ENCODE measurements at regions not wholly inside any gene's neighbourhood (a gene's known extent, or its start where the extent isn't known, plus 50 kb on each side); places are given as distances from the start of the nearest gene placed in this dataset.
"Not testable (repeated sequence)": the region's sequence is repeated elsewhere in the genome, so short reads cannot be mapped to it uniquely, and the experiment has no call there.

DNA sequence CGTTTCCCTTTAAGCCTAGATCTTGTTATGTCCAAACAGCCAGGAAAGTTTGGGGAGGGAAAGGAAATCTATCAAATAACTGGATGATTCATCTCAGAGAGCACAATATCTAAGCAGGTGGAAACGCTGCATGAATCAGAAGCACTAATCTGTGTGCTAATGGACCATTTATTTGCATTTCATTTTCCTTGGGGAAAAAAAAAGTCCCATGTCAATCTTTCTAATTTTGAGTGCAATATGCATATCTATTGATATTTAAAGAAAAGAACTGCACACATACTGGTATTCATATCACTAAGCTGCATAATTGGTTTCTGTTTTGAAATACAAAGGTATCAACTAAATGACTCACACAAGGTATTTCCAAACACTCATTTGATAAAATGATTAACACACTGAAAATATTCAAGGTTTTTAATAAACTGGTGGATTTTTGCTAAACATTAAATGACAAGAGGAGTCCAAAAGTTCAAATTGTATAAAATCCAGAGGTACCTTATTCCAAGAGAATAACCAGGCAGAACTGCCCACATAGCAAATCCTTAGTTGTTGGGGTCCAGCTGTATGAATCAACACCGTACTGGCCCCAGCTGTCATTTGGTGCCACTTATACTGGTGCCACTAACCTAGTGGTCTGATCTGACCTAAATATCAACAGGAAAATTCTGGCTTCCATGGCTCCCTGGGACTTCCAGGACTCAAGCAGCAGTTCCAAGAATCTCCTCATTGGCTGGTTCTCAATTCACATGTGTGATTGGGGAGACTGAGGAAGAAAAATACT lies 122.2 kb upstream of the SP4 start:
- Mint-ChIP-seq H3K4me3 (peak overlapping the region in 1 of 2 donors; percentile 53), H3K9me3 (peaks cover 16 to 19% of the 10 kb centered on the region in 2 donors), H3K27ac (peak overlapping the region in 1 of 2 donors; percentile 40), H3K27me3 (no peaks in the 10 kb centered on the region), H3K4me1 (peaks cover 26% of the 10 kb centered on the region)
- ATAC-seq, result peak; percentile 94
- no peak for DNase-seq

DNA sequence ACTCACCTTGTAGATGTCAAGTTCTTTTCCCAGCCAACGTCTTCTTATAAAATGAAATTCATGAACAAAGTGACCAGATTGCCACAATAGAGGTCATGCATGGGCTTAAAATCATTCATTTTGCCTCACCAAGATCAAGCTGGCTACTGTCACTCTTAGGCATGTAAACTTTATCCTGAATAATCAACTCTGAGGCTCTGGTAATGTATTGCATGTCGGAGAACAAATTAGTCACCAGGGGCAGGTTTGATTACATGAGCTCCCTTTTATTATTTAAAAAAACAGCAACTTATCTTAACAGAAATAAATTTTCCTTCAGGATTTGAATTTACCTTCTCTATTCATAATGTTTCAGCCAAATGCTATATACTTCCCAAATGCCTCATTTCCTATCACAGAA lies 112.9 kb upstream of the SP4 start:
- H3K27me3 Mint-ChIP-seq, result no peaks in the 10 kb centered on the region
- H3K4me1 Mint-ChIP-seq, result no peaks in the 10 kb centered on the region
- DNase-seq (no peak), ATAC-seq (no peak)
- no peak overlapping the region for H3K27ac Mint-ChIP-seq
- H3K9me3 Mint-ChIP-seq, result peaks cover 10 to 18% of the 10 kb centered on the region in 2 donors
- H3K4me3 Mint-ChIP-seq, result no peak overlapping the region

DNA sequence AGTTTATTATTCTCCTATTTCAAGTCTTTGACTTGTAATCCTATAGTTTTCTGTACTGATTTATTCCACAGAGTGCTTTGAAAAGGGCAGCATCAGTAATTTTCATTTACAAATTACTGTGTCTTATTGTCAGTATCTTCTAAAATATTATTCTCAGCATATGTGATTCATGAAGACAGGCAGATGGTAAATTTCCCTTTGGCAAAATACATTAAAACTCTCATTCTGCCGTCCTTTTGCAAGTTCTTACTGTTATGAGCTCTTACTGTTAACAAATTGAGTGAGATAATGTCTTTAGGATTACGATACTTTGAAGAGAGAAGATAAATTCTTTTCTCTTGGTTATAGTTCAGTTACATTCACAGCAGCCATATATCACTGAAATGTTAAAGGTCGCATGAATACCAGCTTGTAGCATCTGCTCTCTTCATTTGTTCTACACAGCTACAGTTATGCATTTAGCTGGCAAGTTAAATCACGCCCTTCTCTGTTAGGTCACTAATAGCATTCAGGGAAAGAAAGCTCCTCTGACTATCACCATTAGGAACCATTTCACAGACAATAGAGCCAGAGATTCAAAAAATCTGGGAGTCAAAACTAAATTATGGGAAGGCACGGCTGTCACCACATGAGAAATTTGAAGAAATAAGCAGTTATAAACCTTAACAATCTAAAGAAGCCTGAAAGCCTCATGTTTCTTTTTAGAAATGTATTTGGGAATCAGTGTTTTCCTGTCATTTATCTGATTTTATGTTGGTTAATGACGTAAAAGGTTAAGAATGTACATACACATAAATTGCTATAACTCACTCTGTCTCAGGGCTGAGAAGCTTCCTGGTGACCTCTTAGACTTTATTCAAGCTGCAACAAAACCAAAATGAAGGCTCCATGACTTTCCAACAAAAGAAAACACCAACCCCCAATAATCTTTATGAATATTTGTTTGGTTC lies 109.6 kb upstream of the SP4 start:
- Mint-ChIP-seq H3K27ac (no peak overlapping the region), H3K4me1 (no peaks in the 10 kb centered on the region), H3K9me3 (no peaks in the 10 kb centered on the region), H3K4me3 (no peak overlapping the region), H3K27me3 (no peaks in the 10 kb centered on the region)
- DNase-seq (no peak), ATAC-seq (no peak)

DNA sequence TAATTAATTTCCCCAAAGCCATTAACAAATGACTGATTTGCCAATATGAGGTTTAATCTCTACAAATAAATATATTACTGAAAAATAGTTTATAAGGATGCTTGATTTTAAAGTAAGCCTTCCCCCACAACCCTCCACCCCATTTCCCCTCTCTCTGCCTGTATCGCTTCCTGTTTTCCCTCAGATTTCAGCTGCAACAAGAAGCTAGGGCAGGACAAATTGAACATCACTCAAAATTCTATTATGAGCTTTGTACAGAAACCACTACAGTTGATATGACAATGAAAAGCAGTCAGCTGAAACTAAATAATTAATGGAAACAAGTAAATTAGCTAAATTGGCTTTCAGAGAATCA lies 109.0 kb upstream of the SP4 start:
- ATAC-seq (no peak), DNase-seq (no peak)
- Mint-ChIP-seq H3K27ac (no peak overlapping the region), H3K4me1 (no peaks in the 10 kb centered on the region), H3K27me3 (no peaks in the 10 kb centered on the region), H3K4me3 (no peak overlapping the region), H3K9me3 (no peaks in the 10 kb centered on the region)

DNA sequence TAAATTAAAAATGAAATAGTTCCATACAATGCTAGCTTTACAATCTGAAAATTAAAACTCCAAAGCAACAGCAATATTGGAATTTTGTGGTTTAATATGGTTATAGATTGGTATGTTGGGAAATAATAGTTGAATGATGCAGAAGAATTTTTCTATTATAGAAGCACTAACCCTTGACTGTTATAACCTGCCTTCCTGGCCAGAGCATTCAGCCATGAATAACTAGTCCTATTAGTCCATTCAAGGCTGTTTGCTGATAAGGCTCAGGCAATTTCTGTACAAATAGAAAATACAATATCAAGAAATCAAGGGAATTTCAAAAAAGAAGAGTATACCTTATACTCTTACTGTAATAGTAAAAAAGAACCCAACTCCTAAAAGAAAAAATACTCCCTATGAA lies 101.6 kb upstream of the SP4 start:
- H3K4me1 Mint-ChIP-seq, result peaks cover 16% of the 10 kb centered on the region
- no peaks in the 10 kb centered on the region for H3K9me3 Mint-ChIP-seq
- ATAC-seq (no peak), DNase-seq (no peak)
- no peak overlapping the region for H3K27ac Mint-ChIP-seq
- H3K27me3 Mint-ChIP-seq, result no peaks in the 10 kb centered on the region
- no peak overlapping the region for H3K4me3 Mint-ChIP-seq

DNA sequence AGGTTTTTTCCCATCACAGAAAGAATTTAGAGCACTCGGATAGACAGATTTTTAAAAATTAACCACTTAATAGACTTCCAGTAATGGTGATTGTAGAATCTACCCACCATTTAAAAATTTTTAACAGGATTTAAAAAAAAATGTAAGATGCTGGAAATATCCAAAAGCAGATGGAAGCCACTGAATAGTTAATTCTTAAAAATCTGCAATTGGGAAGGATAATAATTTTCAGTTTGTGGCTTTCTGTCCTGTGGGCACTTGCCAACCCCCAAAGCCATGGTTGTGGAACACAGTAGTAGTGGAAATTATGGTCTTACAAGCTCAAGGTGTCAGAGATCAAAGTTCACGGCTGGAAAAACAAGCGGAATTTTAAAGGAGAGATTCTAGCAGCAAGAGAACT lies 101.0 kb upstream of the SP4 start:
- H3K9me3 Mint-ChIP-seq, result no peaks in the 10 kb centered on the region

DNA sequence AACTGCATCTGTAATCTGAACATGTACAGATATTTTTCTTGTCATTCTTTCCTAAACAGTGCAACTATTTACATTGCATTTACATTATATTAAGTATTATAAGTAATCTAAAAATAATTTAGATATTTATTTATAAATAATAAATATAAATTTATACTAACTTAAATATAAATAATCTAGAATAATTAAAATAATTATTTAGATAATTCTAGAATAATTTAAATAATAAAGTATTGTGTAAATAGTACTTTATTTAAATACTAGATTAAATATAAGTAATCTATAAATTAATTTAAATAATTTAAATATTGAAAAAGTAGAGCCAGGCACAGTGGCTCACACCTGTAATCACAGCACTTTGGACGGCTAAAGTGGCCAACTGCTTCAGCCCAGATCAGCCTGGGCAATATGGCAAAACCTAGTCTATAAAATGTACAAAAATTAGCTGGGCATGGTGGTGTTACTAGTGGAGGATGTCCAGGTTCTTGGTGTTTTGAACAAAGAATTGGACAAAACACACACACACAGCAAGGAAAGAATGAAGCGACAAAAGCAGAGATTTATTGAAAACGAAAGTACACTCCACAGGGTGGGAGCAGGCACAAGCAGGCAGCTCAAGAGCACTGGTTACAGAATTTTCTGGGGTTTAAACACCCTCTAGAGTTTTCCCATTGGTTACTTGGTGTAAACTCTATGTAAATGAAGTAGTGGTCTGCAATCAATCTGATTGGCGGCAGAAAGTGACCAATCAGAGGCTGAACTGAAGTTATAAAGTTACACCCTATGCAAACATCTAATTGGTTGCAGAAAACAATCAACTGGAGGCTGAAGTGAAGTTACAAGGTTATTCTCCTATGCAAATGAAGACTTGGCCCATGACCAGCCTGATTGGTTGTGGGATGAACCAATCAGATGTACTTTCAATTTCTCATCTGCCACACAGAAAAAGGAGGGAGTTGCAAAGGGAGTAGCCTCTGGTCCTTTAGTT lies 100.2 kb upstream of the SP4 start:
- H3K4me1 Mint-ChIP-seq, result peaks cover 16% of the 10 kb centered on the region
- no peaks in the 10 kb centered on the region for H3K9me3 Mint-ChIP-seq
- H3K4me3 Mint-ChIP-seq, result no peak overlapping the region
- H3K27me3 Mint-ChIP-seq, result no peaks in the 10 kb centered on the region
- H3K27ac Mint-ChIP-seq, result no peak overlapping the region
- ATAC-seq (no peak), DNase-seq (no peak)

More for the DNA sequence above, 101.0 kb upstream of the SP4 start:
- peaks cover 16% of the 10 kb centered on the region for H3K4me1 Mint-ChIP-seq
- no peaks in the 10 kb centered on the region for H3K27me3 Mint-ChIP-seq
- ATAC-seq (no peak), DNase-seq (no peak)
- no peak overlapping the region for H3K4me3 Mint-ChIP-seq
- H3K27ac Mint-ChIP-seq, result no peak overlapping the region

DNA sequence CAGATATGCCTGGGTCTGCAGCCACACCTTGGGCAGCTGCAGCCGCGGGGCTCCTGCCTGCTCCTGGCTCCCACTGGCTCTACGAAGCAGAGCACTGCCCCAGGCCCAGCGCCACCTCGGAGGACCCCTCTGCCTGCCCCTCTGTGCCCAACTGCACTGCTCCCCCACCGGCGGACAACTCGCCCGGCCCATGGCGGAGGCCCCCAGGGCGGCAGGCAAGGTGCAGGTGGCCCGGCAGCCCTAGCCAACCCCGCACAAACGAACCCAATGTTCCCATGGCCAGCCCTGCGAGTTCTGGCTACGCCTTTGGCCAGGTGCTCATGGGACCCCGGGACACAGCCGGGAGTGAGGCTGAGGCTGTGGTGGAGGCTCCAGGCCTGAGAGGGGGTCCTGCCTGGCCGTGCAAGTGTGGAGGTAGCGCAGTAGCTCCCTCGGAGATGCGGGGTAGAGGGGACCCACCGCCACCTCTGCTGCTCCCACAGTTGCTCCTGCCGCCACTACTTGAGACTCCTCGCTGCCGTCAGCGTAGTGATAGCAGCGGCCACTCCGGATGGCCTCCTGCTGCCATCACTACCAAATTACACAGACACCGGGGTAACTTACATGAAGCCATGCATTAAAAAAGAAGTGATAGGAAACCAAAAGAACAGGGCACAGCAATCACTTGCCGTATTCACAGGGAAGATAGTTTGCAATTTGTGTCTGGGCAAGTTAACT lies 97.3 kb upstream of the SP4 start:
- ATAC-seq, result no peak

DNA sequence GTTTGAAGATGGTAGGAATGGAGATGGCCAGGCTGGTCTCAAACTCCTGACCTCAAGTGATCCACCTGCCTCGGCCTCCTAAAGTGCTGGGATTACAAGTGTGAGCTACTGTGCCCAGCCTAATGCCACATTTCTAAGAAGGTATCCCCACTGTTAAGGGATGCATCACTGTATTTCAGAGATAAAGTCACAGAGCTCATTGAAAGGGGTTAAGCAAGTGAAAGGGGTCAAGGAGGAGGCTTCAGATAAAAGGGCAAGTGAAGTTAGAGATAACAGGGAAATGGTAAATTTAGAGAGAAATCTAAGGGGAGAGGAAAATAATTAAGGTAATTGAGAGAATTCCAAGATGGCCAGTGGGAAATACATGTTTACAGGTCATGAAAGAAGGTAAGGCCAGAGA lies 93.0 kb upstream of the SP4 start:
- no peak for DNase-seq
- Mint-ChIP-seq H3K9me3 (peaks cover 6 to 13% of the 10 kb centered on the region in 2 donors), H3K4me3 (no peak overlapping the region), H3K27me3 (no peaks in the 10 kb centered on the region), H3K4me1 (peaks cover 40% of the 10 kb centered on the region), H3K27ac (peak overlapping the region in 1 of 2 donors; percentile 52)
- ATAC-seq, result no peak

More for the DNA sequence above, 97.3 kb upstream of the SP4 start:
- Mint-ChIP-seq H3K9me3 (peaks cover 0 to 2% of the 10 kb centered on the region in 2 donors), H3K27ac (no peak overlapping the region), H3K27me3 (no peaks in the 10 kb centered on the region), H3K4me1 (peaks cover 20% of the 10 kb centered on the region), H3K4me3 (no peak overlapping the region)
- no peak for DNase-seq

DNA sequence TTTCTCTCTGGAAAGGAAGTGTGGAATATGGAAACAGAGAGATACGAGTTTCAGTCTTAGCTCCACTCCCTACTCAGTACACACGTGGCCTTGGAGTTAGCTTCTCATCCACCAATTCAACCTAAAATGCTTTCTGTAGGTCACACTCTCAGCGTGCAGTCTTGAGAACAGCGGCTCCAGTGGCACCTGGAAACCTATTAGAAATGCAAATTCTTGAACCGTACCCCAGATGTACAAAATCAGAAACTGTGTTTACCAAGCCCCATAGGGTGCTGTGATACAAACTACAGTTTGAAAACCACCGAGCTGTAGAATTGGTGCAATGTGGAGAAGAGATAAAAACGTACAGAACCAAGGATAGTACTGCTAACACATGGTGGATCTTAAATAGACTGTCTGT lies 91.1 kb upstream of the SP4 start:
- no peak for ATAC-seq
- H3K4me1 Mint-ChIP-seq, result peaks cover 46% of the 10 kb centered on the region
- no peaks in the 10 kb centered on the region for H3K27me3 Mint-ChIP-seq
- no peak overlapping the region for H3K27ac Mint-ChIP-seq
- no peak overlapping the region for H3K4me3 Mint-ChIP-seq
- DNase-seq, result no peak
- peaks cover 18 to 21% of the 10 kb centered on the region in 2 donors for H3K9me3 Mint-ChIP-seq

DNA sequence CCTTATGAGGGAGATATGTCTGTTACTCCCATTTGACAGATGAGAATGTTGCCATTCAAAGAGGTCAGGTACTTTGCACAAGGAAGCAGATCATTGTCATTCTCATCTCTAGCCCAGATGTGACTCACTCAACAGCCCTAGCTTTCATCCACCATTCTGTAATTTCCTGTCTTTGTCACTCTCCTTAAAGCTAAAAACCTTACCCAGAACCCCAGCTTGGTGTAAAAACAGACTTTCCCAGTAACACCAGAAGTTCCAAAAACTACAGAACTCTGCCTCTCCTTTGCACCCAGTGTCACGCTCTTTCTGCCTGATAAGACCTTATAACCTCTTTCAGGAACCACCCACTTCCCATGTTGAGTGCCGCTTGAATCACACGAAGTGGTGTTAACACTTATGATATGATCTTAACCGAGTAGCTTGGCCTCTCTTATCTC lies 89.1 kb upstream of the SP4 start:
- Mint-ChIP-seq H3K27ac (peak overlapping the region; percentile 95 to 97), H3K9me3 (peaks cover 18 to 21% of the 10 kb centered on the region in 2 donors), H3K27me3 (no peaks in the 10 kb centered on the region), H3K4me1 (peaks cover 52% of the 10 kb centered on the region), H3K4me3 (peak overlapping the region; percentile 61 to 66)
- DNase-seq, result peak; percentile 53 to 68
- peak; percentile 96 for ATAC-seq

DNA sequence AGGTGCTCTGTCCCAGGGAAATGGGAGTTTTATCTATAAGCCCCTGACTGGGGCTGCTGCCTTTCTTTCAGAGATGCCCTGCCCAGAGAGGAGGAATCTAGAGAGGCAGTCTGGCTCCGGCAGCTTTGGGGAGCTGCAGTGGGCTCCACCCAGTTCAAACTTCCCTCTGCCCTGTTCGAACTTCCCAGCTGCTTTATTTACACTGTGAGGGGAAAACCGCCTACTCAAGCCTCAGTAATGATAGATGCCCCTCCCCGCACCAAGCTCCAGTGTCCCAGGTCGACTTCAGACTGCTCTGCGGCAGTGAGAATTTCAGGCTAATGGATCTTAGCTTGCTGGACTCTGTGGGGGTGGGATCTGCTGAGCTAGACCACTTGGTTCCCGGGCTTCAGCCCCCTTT lies 83.0 kb upstream of the SP4 start:
- H3K27ac Mint-ChIP-seq, H3K27me3 Mint-ChIP-seq, H3K4me3 Mint-ChIP-seq, ATAC-seq, DNase-seq: not testable (repeated sequence)
- Mint-ChIP-seq H3K4me1 (peaks cover 16% of the 10 kb centered on the region), H3K9me3 (peaks cover 8 to 12% of the 10 kb centered on the region in 2 donors)

DNA sequence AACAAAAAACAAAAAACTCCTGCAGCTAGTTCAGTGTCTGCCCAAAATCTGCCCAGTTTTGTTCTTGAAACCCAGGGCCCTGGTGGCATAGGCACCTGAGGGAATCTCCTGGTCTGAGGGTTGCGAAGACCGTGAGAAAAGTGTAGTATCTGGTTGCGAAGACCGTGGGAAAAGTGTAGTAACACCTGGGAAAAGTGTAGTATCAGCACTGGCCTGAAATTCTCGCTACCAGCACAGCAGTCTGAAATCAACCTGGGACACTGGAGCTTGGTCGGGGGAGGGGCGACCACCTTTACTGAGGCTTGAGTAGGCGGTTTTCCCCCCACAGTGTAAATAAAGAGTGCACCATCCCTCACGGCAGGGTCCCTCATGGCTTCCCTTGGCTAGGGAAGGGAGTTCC lies 82.5 kb upstream of the SP4 start:
- DNase-seq, result no peak
- Mint-ChIP-seq H3K9me3 (peaks cover 4 to 7% of the 10 kb centered on the region in 2 donors), H3K4me3 (no peak overlapping the region), H3K27me3 (no peaks in the 10 kb centered on the region), H3K27ac (no peak overlapping the region), H3K4me1 (peaks cover 12% of the 10 kb centered on the region)
- no peak for ATAC-seq

DNA sequence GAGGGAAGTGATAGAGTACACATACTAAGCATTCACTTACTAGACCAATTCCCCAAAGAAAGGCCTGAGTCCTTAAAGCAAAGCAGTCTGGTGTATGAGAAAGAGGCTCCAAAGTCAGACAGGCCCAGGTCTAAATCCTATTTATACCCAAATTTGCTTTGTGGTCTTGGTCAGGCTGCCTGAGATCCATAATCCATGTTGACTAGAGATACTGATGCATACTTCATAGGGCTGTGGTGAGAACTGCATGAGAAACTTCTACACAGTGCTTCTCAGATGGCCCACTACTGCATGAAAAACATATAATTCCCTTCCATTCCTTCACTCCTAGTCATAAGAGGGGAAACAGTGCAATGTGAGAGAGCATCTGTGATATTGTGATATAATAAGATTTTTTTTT lies 81.6 kb upstream of the SP4 start:
- no peaks in the 10 kb centered on the region for H3K9me3 Mint-ChIP-seq
- DNase-seq, result no peak
- H3K27me3 Mint-ChIP-seq, result no peaks in the 10 kb centered on the region
- ATAC-seq, result no peak
- no peak overlapping the region for H3K4me3 Mint-ChIP-seq
- H3K27ac Mint-ChIP-seq, result no peak overlapping the region
- peaks cover 10% of the 10 kb centered on the region for H3K4me1 Mint-ChIP-seq

Data from stimulated activated naive CD8-positive, alpha-beta T cell treated with anti-CD3 and anti-CD28 coated beads, Interleukin-15, amount 100 ng/mL, for 72 hours (primary cell).